Vagina (tissue), 2 donors: ENCODE measurements at regions not wholly inside any gene's neighbourhood (a gene's known extent, or its start where the extent isn't known, plus 50 kb on each side); places are given as distances from the start of the nearest gene placed in this dataset.

Experiments used
- DNase-seq, 2 donors: peaks; one replicate each; pipeline ENCODE4 v3.0.0-alpha.2; 2017; ENCODE audit errors: extremely low spot score in 2 of 2
- H3K27ac ChIP-seq: fragments of 200-600 bp; sonication (generic); one replicate; pipeline ENCODE4 v1.5.1; 2019
- H3K27me3 ChIP-seq: fragments of 200-600 bp; sonication (generic); one replicate; pipeline ENCODE4 v1.5.1; 2019
- H3K36me3 ChIP-seq, 2 donors: fragments of 200-600 bp; sonication (generic); one replicate each; pipeline ENCODE4 v1.5.1; 2017 to 2019
- H3K4me1 ChIP-seq: fragments of 200-600 bp; sonication (generic); one replicate; pipeline ENCODE4 v1.5.1; 2019
- H3K4me3 ChIP-seq, 2 donors: fragments of 200-600 bp; sonication (generic); 1 replicate in 1 of 2; 2 replicates in 1 of 2; pipeline ENCODE4 v1.5.1; 2016 to 2019
- H3K9me3 ChIP-seq: fragments of 200-600 bp; sonication (generic); one replicate; pipeline ENCODE4 v1.5.1; 2019
- POLR2A ChIP-seq, 2 donors: fragments of 450-650 bp; IDR thresholded peaks; one replicate each; pipeline ENCODE4 v1.6.1; 2017; ENCODE audit warnings: antibody characterized with exemption in 2 of 2, mild to moderate bottlenecking in 2 of 2, moderate library complexity in 2 of 2
- POLR2AphosphoS5 ChIP-seq, 2 donors: sonication (generic); formaldehyde crosslinking; IDR thresholded peaks; one replicate each; pipeline ENCODE4 v1.9.0; 2017; ENCODE audit warnings: antibody characterized with exemption in 2 of 2, mild to moderate bottlenecking in 2 of 2, low read depth in 1 of 2; ENCODE audit not compliant: insufficient read depth in 1 of 2
- intact Hi-C: fragments of 100-400 bp; cut with DNase I; formaldehyde crosslinking; loops from one replicate; pipeline ENCODE4 v1.15.1; 2023
- TF ChIP-seq, protein P1 (sequence below), 3 experiments: fragments of 450-650 bp in 2 of 3; fragments of 200-600 bp in 1 of 3; sonication (generic) in 1 of 3; IDR thresholded peaks; one replicate each; pipeline ENCODE4 v1.5.1; 2017 to 2019; ENCODE audit warnings: antibody characterized with exemption in 3 of 3, mild to moderate bottlenecking in 2 of 3, moderate library complexity in 2 of 3

DNA sequence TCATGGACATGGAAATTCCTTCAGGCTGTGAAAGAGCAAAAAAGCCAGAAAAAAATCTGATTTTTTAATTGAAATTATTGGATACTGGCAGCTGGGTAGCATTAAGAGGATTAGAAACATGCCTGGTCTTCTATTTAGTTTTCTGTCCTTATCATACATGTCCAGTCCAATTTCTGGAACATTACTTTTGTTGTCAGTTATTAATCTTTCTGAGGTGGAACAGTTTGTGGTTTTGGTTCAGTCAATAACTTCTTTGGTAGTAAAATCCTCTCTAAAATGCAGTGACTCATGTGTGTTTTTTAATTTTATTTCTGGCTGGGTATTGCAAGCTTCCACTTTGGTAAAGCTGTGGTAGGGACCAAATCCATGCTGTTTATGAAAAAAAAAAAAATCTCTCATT lies 687.0 kb upstream of the ADGRL2 start:
- intact Hi-C loops, result no loop called here
- no peak for TF ChIP-seq POLR2A (IDR thresholded peaks at IDR 0.05)
- TF ChIP-seq POLR2AphosphoS5 (IDR thresholded peaks at IDR 0.05; ENCODE audit: insufficient read depth in 1 of 2, low read depth in 1 of 2), result no peak
- TF ChIP-seq, protein P1, sequence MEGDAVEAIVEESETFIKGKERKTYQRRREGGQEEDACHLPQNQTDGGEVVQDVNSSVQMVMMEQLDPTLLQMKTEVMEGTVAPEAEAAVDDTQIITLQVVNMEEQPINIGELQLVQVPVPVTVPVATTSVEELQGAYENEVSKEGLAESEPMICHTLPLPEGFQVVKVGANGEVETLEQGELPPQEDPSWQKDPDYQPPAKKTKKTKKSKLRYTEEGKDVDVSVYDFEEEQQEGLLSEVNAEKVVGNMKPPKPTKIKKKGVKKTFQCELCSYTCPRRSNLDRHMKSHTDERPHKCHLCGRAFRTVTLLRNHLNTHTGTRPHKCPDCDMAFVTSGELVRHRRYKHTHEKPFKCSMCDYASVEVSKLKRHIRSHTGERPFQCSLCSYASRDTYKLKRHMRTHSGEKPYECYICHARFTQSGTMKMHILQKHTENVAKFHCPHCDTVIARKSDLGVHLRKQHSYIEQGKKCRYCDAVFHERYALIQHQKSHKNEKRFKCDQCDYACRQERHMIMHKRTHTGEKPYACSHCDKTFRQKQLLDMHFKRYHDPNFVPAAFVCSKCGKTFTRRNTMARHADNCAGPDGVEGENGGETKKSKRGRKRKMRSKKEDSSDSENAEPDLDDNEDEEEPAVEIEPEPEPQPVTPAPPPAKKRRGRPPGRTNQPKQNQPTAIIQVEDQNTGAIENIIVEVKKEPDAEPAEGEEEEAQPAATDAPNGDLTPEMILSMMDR (IDR thresholded peaks at IDR 0.05), result no peak
- Histone ChIP-seq H3K4me3 (no peak overlapping the region), H3K27me3 (no peaks in the 10 kb centered on the region), H3K36me3 (no peaks in the 10 kb centered on the region), H3K27ac (no peak overlapping the region), H3K9me3 (no peaks in the 10 kb centered on the region), H3K4me1 (no peaks in the 10 kb centered on the region)
- no peak for DNase-seq

DNA sequence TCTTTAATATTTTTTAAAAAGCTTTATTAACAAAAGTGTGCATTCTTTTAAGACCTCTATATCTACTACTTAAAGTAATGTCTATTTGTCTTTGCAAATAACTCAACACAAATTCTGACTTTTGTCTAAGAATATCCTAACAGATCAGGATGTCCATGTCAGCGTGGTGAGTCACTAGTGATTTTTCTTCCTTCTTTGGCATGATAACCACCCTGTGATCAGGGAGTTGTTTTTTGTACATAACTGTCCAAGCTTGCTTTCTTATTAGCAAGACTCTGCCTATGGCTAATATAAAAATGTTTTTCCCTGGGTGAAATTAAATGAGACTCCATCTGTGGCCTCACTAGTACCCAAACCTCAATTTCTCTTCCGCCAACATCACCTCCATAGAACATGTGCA lies 688.9 kb upstream of the ADGRL2 start:
- TF ChIP-seq POLR2A (IDR thresholded peaks at IDR 0.05) (no peak), POLR2AphosphoS5 (IDR thresholded peaks at IDR 0.05; ENCODE audit: insufficient read depth in 1 of 2, low read depth in 1 of 2) (no peak)
- TF ChIP-seq, protein P1 (IDR thresholded peaks at IDR 0.05), result no peak
- DNase-seq, result no peak
- H3K9me3 ChIP-seq, result no peaks in the 10 kb centered on the region
- H3K4me3 ChIP-seq, result no peak overlapping the region
- H3K27me3 ChIP-seq, result no peaks in the 10 kb centered on the region
- no peaks in the 10 kb centered on the region for H3K36me3 ChIP-seq
- no peaks in the 10 kb centered on the region for H3K4me1 ChIP-seq
- intact Hi-C loops, result no loop called here
- no peak overlapping the region for H3K27ac ChIP-seq

DNA sequence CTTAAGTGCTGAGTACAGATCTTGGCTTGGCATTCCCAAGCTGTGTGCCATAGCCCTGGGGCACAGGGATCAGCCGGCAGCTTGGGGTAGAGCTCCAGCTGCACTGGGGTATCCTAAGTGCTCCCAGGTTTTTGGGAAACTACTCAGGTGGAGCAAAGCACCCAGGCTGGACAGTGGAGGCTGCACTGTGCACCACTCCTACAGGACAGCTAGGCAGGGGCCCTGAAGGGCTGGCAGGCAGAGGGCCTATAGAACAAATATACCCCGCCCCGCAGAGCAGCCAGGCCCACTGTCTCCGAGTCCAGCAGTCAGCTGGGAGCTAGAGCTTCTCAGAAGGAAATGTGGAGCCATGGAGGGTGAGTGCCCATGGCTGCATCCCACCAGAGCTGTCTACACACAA lies 691.7 kb upstream of the ADGRL2 start:
- no peaks in the 10 kb centered on the region for H3K9me3 ChIP-seq
- no peaks in the 10 kb centered on the region for H3K4me1 ChIP-seq
- TF ChIP-seq POLR2A (IDR thresholded peaks at IDR 0.05) (no peak), POLR2AphosphoS5 (IDR thresholded peaks at IDR 0.05; ENCODE audit: insufficient read depth in 1 of 2, low read depth in 1 of 2) (no peak)
- TF ChIP-seq, protein P1 (IDR thresholded peaks at IDR 0.05), result no peak
- H3K36me3 ChIP-seq, result no peaks in the 10 kb centered on the region
- intact Hi-C loops, result no loop called here
- H3K27me3 ChIP-seq, result no peaks in the 10 kb centered on the region
- H3K27ac ChIP-seq, result no peak overlapping the region
- DNase-seq, result no peak
- no peak overlapping the region for H3K4me3 ChIP-seq

DNA sequence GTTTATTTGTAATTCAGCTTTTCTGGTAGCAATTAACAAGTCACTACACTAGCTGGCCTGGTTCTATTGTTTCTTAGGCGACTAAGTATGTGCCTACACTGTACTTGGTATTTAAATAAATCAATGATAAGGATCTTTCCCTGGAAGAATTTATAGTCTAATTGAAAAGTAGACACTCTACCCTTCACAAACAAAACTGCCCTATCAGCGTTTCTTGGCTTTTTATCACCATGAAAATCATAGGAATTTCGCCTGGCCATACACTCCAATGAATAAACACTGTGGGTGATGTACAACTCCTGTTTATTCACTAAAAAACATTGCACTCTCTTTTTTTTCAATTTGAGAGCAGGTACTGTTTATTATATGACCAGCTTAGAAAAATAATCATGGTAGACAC lies 702.9 kb upstream of the ADGRL2 start:
- DNase-seq, result no peak
- H3K27me3 ChIP-seq, result no peaks in the 10 kb centered on the region
- no peaks in the 10 kb centered on the region for H3K9me3 ChIP-seq
- H3K4me1 ChIP-seq, result no peaks in the 10 kb centered on the region
- H3K4me3 ChIP-seq, result no peak overlapping the region
- TF ChIP-seq, protein P1 (IDR thresholded peaks at IDR 0.05), result no peak
- TF ChIP-seq POLR2AphosphoS5 (IDR thresholded peaks at IDR 0.05; ENCODE audit: insufficient read depth in 1 of 2, low read depth in 1 of 2) (no peak), POLR2A (IDR thresholded peaks at IDR 0.05) (no peak)
- intact Hi-C loops, result loop anchor here (5.0 kb wide), 1 partner anchor 1356 kb away; no protein-coding TSS in a partner anchor
- no peak overlapping the region for H3K27ac ChIP-seq
- no peaks in the 10 kb centered on the region for H3K36me3 ChIP-seq

DNA sequence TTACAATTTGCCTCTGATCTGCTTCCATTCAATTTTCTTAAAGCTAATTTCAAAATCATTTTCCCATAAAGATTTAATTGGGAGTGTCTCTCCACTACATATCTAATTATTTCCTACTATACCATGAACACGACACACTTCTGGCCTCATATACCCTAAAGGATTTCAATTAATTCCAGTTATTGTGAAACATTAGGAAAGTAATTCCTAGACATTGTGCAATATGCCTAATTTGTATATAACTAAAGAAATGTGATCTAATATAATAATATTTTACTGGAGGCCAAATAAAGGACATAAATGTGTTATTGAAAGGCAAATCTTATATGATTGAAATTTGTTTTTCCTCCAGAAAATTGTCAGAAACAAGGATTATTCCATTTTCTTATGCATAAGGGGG lies 727.2 kb upstream of the ADGRL2 start:
- no peaks in the 10 kb centered on the region for H3K27me3 ChIP-seq
- TF ChIP-seq, protein P1 (IDR thresholded peaks at IDR 0.05), result no peak
- no peak for TF ChIP-seq POLR2A (IDR thresholded peaks at IDR 0.05)
- TF ChIP-seq POLR2AphosphoS5 (IDR thresholded peaks at IDR 0.05; ENCODE audit: insufficient read depth in 1 of 2, low read depth in 1 of 2), result no peak
- H3K4me3 ChIP-seq, result no peak overlapping the region
- no peak overlapping the region for H3K27ac ChIP-seq
- intact Hi-C loops, result no loop called here
- no peaks in the 10 kb centered on the region for H3K36me3 ChIP-seq
- H3K4me1 ChIP-seq, result no peaks in the 10 kb centered on the region
- no peaks in the 10 kb centered on the region for H3K9me3 ChIP-seq
- no peak for DNase-seq
